HG03280 (cell line): ENCODE measurements at regions not wholly inside any gene's neighbourhood (a gene's known extent, or its start where the extent isn't known, plus 50 kb on each side); places are given as distances from the start of the nearest gene placed in this dataset.

Experiments used
- ATAC-seq: cut with Tn5 transposase; IDR thresholded peaks from one replicate; pipeline ENCODE4 v1.9.1; 2021; ENCODE audit warnings: mild to moderate bottlenecking, moderate library complexity; ENCODE audit not compliant: unreplicated experiment

GRCh38 chr14:81829447-81829846 is 295.8 kb upstream of the SEL1L start:
- no peak for ATAC-seq

- no peak for ATAC-seq
These were observed 297.6 kb upstream of the SEL1L start for GRCh38 chr14:81831128-81831820.

- ATAC-seq = no peak
These were observed 300.7 kb upstream of the SEL1L start for GRCh38 chr14:81834308-81834707.

- no peak for ATAC-seq
These were observed 303.7 kb upstream of the SEL1L start for GRCh38 chr14:81837304-81837703.

- no peak for ATAC-seq
These were observed 305.4 kb upstream of the SEL1L start for GRCh38 chr14:81839056-81839455.

- no peak for ATAC-seq
These were observed 307.7 kb upstream of the SEL1L start for GRCh38 chr14:81841346-81841745.

- ATAC-seq = no peak
These were observed 316.1 kb upstream of the SEL1L start for GRCh38 chr14:81849714-81850113.

GRCh38 chr14:81855007-81855406 is 321.4 kb upstream of the SEL1L start:
- no peak for ATAC-seq

GRCh38 chr14:81859046-81859445 is 325.4 kb upstream of the SEL1L start:
- no peak for ATAC-seq

GRCh38 chr14:81868172-81868571 is 334.5 kb upstream of the SEL1L start:
- ATAC-seq = no peak

- ATAC-seq = no peak
These were observed 338.1 kb upstream of the SEL1L start for GRCh38 chr14:81871706-81872105.

GRCh38 chr14:81884382-81884781 is 350.7 kb upstream of the SEL1L start:
- no peak for ATAC-seq

GRCh38 chr14:81886588-81886987 is 352.9 kb upstream of the SEL1L start:
- no peak for ATAC-seq

GRCh38 chr14:81889529-81889928 is 355.9 kb upstream of the SEL1L start:
- ATAC-seq = no peak

- ATAC-seq = no peak
These were observed 356.4 kb upstream of the SEL1L start for GRCh38 chr14:81890020-81890419.

- no peak for ATAC-seq
These were observed 369.8 kb upstream of the SEL1L start for GRCh38 chr14:81903477-81903876.

- ATAC-seq = no peak
These were observed 393.4 kb upstream of the SEL1L start for GRCh38 chr14:81927070-81927469.

- no peak for ATAC-seq
These were observed 398.2 kb upstream of the SEL1L start for GRCh38 chr14:81931828-81932227.

- ATAC-seq = no peak
These were observed 402.7 kb upstream of the SEL1L start for GRCh38 chr14:81936348-81936747.

GRCh38 chr14:81936902-81937301 is 403.2 kb upstream of the SEL1L start:
- ATAC-seq = no peak

GRCh38 chr14:81938341-81938740 is 404.7 kb upstream of the SEL1L start:
- no peak for ATAC-seq

- no peak for ATAC-seq
These were observed 407.0 kb upstream of the SEL1L start for GRCh38 chr14:81940651-81941050.

GRCh38 chr14:81942071-81942470 is 408.4 kb upstream of the SEL1L start:
- ATAC-seq = no peak
